ENCODE measurements at regions not wholly inside any gene's neighbourhood (a gene's known extent, or its start where the extent isn't known, plus 50 kb on each side); places are given as distances from the start of the nearest gene placed in this dataset.

GRCh38 chr1:56029319-56030003 is 549.9 kb downstream of the PLPP3 start:
- DNase-seq (ENCODE audit: low read depth in 1 of 2, low spot score in 2 of 2) (no peak), FAIRE-seq (no peak)
- no peaks in the 10 kb centered on the region for H3K79me1 ChIP-seq (ENCODE audit: low read depth, low read length)
- H3K9ac ChIP-seq (replicated peaks in 1 of 4; ENCODE audit: extremely low read depth in 1 of 4, low read depth in 3 of 4, low read length in 3 of 4), result no peak overlapping the region
- no peak overlapping the region for H4K5ac ChIP-seq (ENCODE audit: insufficient read length, low read depth, low read length)
- H3K23me2 ChIP-seq (ENCODE audit: low read depth, low read length), result no peaks in the 10 kb centered on the region
- H3K18ac ChIP-seq (ENCODE audit: extremely low read depth, low read length), result no peak overlapping the region
- H3K27ac ChIP-seq (ENCODE audit: low read depth, low read length), result no peak overlapping the region
- CTCF ChIA-PET (ENCODE audit: partially characterized antibody), result no interaction called here
- H3K27me3 ChIP-seq (replicated peaks in 1 of 4; ENCODE audit: control insufficient read depth in 3 of 4, extremely low read depth in 1 of 4, insufficient read depth in 3 of 4, low read length in 3 of 4), result no peaks in the 10 kb centered on the region
- no peak overlapping the region for H2BK20ac ChIP-seq (ENCODE audit: low read length)
- no peak overlapping the region for H3K14ac ChIP-seq (ENCODE audit: insufficient read length)
- no peak overlapping the region for H2AFZ ChIP-seq (ENCODE audit: low read length)
- no peak overlapping the region for H2AK5ac ChIP-seq (ENCODE audit: low read depth, low read length)
- no peaks in the 10 kb centered on the region for H3K79me2 ChIP-seq (ENCODE audit: control insufficient read depth in 1 of 2, insufficient read depth in 2 of 2, low read length in 2 of 2)
- H2BK15ac ChIP-seq (ENCODE audit: low read length), result no peak overlapping the region
- H3K36me3 ChIP-seq (ENCODE audit: control insufficient read depth in 2 of 4, insufficient read depth in 4 of 4, low read length in 3 of 4), result no peaks in the 10 kb centered on the region
- no peak overlapping the region for H4K91ac ChIP-seq (replicated peaks; ENCODE audit: insufficient read length, low read length)
- no peak overlapping the region for H3K4me2 ChIP-seq (ENCODE audit: insufficient read depth in 1 of 2, low read depth in 2 of 2, low read length in 2 of 2)
- H2BK12ac ChIP-seq (ENCODE audit: low read depth, low read length), result no peak overlapping the region
- no peaks in the 10 kb centered on the region for H3K4me1 ChIP-seq (replicated peaks in 1 of 4; ENCODE audit: control insufficient read depth in 3 of 4, insufficient read depth in 4 of 4, low read length in 3 of 4)
- H3K9me3 ChIP-seq (ENCODE audit: insufficient read depth in 2 of 2, low read depth in 1 of 2, low read length in 1 of 2), result no peaks in the 10 kb centered on the region
- no peak overlapping the region for H2BK5ac ChIP-seq (ENCODE audit: low read depth, low read length)
- H2BK120ac ChIP-seq (replicated peaks; ENCODE audit: low read depth, low read length), result no peak overlapping the region
- TF ChIP-seq RAD21 (IDR thresholded peaks at IDR 0.05 in 1 of 2, conservative IDR thresholded peaks at IDR 0.05 in 1 of 2; ENCODE audit: low read depth in 2 of 2, low read length in 2 of 2) (peak; percentile 20 to 26; a peak in 3 of 4 replicates), HDAC6 (IDR thresholded peaks at IDR 0.05; ENCODE audit: low read depth, low read length) (no peak), KDM4A (IDR thresholded peaks at IDR 0.05; ENCODE audit: low read depth, low read length, severe bottlenecking) (no peak)
- POLR2A ChIA-PET (ENCODE audit: partially characterized antibody), result no interaction called here
- H3K4ac ChIP-seq (replicated peaks; ENCODE audit: insufficient read length, low read depth, low read length), result no peak overlapping the region
- H4K20me1 ChIP-seq (replicated peaks in 1 of 2; ENCODE audit: control insufficient read depth in 1 of 2, insufficient read depth in 2 of 2, low read length in 2 of 2), result no peaks in the 10 kb centered on the region
- WGBS, 2 experiments (ENCODE audit: extremely low coverage in 1 of 2, insufficient coverage in 1 of 2, insufficient read length in 1 of 2, insufficient replicate concordance in 2 of 2, low coverage in 1 of 2, low lambda C conversion rate in 2 of 2, missing lambda C conversion rate in 1 of 2), result 88% methylated on average over 4 of the region's 4 CpGs; no CpG with 5 or more reads in 1 of the 2 experiments
- H3K56ac ChIP-seq (replicated peaks; ENCODE audit: insufficient read length, low read depth, low read length), result no peak overlapping the region
- H3K23ac ChIP-seq (ENCODE audit: insufficient read length), result no peak overlapping the region
- no peak overlapping the region for H4K8ac ChIP-seq (ENCODE audit: extremely low read depth, insufficient read depth, low read length)
- H3K4me3 ChIP-seq (ENCODE audit: extremely low read depth in 1 of 4, insufficient read depth in 2 of 4, low read depth in 3 of 4, low read length in 4 of 4), result no peak overlapping the region
